Superior temporal gyrus (tissue), 1 donor: ENCODE measurements at regions not wholly inside any gene's neighbourhood (a gene's known extent, or its start where the extent isn't known, plus 50 kb on each side); places are given as distances from the start of the nearest gene placed in this dataset.
A peak's percentile ranks its signal among the peaks of the same experiment; 100 is the strongest.

ENCODE experiments used
- DNase-seq: peaks from one replicate; pipeline ENCODE4 v3.0.0-alpha.2; 2016; ENCODE audit errors: extremely low spot score

- no peak for DNase-seq
Measured at GRCh38 chr16:52874042-52874441, 178.7 kb downstream of the CHD9NB start.

- no peak for DNase-seq
Measured at GRCh38 chr16:52872731-52873130, 180.0 kb downstream of the CHD9NB start.

- no peak for DNase-seq
Measured at GRCh38 chr16:52871481-52871880, 181.2 kb downstream of the CHD9NB start.

DNA sequence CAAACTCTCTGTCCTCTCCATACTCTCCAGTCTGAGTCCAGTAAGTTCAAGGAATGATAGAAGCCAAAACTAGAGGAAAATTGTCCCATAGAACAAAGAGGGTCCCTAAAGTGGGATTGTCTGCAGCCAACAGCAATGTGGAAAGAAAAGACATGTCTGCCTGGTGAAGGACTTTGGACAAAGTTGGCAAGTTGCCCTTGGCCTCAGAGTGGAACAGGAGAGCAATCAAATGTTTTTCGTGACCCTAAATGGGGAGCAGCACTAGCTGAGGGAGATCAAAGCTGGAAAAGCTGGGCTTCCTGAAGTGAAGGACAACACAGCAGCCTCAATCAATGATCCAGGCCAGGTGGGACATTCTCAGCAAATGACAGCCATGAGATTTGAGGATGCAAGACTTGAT, 183.5 kb downstream of the CHD9NB start:
- no peak for DNase-seq

- no peak for DNase-seq
Measured at GRCh38 chr16:52863000-52863399, 189.7 kb downstream of the CHD9NB start.

- DNase-seq = peak; percentile 64
Measured at GRCh38 chr16:52861614-52862022, 191.1 kb downstream of the CHD9NB start.

GRCh38 chr16:52855463-52855862, 197.2 kb downstream of the CHD9NB start:
- no peak for DNase-seq

DNA sequence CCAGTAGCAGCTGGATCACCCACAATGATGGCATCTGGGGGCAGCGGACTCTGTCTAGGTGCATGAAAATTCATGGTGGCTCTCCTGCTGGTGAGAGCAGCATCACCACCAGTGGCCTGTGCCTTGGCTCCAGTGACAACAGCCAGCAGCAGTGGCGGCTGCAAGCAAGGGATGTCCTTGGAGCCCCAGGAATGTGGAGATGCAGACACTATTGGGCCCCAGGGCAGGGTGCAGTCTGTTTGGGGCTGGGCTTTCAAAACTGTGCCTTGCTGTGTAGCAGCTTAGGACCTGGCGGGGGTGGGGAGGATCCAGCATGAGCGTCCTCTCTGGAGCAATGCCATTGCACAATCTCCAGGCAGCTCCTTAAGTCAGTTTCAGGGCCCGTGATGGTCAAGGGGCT, 199.7 kb downstream of the CHD9NB start:
- DNase-seq = no peak

GRCh38 chr16:52851211-52851740, 201.4 kb downstream of the CHD9NB start:
- no peak for DNase-seq

DNA sequence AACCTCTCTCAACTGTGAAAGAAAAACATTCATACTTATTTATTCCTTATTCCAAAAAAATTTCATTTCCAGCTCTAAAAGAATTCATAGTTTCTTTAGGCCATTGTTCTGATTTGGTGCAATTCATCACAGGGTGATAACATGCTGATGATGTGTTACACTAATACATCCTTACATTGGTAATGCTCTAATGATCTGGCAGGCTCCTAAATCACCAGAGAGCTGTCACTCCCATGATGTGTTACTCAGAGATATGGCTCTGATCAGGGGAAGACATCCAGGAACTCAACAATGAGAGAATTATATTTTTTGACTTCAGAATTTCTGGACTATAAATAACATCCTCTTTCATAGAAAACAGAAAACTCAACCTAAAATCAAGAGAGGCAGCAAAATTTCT, 209.3 kb downstream of the CHD9NB start:
- no peak for DNase-seq

DNA sequence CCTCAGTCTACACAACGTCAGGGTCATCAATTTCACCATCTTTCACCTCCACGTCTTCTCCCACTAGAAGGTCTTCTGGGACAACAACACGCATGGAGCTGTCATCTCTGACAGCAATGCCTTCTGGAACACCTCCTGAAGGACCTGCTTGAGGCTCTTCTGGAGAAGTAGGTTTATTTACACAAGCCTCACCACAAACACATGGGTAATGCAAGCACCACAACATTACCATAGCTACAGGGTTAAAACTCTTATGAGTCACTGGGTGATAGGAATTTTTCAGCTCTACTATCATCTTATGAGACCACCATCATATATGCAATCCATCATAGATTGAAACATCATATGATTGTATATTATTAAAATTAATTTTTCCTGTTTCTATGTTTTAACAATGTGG, 215.4 kb downstream of the CHD9NB start:
- no peak for DNase-seq

GRCh38 chr16:52834736-52835465, 217.8 kb downstream of the CHD9NB start:
- no peak for DNase-seq

- DNase-seq = no peak
Measured at GRCh38 chr16:52832771-52833170, 219.9 kb downstream of the CHD9NB start.

- no peak for DNase-seq
Measured at GRCh38 chr16:52827456-52827855, 225.2 kb downstream of the CHD9NB start.

DNA sequence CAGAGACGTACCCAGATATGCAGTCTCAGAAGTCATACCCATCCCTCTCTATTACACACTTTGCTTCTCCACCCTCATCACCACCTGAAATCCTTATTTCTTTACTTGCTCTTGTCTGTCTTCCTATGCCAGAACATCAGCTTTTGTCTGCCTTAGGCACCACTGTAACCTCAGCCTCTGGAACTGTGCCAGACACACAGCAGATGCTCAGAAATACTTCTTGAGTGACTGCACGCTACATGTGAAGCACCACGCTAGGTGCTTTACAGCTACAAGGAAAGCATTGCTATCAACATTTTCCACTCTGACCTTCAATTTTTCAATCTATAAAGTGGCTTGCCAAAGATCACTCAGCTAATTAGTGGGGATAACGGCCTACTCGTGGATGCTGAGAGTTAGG, 226.8 kb downstream of the CHD9NB start:
- no peak for DNase-seq

DNA sequence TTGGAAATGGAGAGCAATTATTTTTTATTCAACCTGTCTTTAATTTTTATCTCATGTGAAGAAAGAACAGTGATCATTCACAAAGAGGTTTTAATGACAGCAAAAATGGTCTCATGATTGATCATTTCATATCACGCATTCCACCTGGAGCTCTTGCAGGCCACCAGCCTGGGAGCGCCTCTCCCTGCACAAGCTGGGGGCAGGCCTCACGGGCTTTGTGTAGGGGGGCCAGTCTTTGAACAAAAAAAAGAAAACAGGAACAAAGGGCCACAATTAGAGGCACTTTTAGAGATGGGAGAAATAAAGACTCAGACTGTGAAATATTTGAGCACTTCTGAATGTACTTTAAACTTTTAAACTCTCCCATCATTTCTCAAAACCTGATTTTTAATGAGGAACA, 232.9 kb downstream of the CHD9NB start:
- DNase-seq = no peak

DNA sequence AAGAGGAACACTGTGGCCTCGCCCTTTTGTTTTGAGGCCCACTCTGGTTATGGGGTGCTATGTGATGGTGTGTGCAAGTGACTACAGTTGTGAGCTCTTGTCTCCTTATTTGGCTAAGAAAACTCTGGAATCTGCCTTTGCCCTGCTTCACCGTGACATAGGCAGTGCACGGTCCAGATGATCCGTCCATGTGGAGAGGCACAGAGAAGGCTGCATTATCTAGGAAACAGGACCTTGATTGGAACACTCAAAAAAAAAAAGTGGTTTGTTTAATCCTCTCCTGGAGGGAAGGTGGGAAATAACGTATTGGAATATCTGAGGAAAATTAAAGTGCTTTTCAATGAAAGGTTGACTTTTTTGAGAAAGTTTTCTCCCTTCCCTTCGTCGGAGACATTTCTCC, 233.3 kb downstream of the CHD9NB start:
- no peak for DNase-seq

DNA sequence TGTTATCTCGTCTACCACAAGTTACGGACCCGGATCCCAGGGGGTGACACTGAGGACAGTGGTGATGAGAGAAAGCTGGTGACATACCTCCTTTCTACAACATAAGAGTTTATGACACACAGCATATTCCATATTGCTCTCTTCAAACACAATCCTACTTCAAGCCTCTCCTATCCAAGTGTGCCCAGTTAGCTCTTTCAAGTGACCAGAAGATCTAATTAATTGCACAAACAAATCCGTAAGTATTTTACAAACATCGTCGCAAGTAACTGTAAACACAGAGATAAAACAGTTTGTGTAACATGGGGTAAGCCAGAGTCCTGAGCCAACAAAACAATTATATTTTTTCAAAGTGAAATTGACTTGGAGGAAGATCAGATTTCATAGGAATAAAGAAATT, 235.0 kb downstream of the CHD9NB start:
- DNase-seq = no peak

DNA sequence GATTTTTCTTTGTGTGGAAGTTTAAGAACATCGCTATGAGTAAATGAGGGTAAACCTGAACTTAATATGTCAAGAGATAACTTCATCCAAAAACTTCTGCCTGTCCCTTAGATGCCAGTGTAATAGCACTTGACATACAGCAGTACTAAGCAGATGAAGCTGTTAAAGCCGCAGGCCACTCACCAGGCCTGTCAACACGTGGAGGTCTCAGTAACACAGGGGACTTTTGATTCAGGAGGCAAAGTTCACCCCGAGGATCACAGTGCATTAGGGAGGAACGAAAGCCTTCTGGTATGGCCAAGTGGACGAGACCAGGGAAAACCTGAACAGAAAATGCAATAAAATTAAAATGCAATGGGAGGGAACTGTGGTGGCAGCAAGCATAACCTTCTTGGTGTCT, 235.7 kb downstream of the CHD9NB start:
- DNase-seq = no peak

DNA sequence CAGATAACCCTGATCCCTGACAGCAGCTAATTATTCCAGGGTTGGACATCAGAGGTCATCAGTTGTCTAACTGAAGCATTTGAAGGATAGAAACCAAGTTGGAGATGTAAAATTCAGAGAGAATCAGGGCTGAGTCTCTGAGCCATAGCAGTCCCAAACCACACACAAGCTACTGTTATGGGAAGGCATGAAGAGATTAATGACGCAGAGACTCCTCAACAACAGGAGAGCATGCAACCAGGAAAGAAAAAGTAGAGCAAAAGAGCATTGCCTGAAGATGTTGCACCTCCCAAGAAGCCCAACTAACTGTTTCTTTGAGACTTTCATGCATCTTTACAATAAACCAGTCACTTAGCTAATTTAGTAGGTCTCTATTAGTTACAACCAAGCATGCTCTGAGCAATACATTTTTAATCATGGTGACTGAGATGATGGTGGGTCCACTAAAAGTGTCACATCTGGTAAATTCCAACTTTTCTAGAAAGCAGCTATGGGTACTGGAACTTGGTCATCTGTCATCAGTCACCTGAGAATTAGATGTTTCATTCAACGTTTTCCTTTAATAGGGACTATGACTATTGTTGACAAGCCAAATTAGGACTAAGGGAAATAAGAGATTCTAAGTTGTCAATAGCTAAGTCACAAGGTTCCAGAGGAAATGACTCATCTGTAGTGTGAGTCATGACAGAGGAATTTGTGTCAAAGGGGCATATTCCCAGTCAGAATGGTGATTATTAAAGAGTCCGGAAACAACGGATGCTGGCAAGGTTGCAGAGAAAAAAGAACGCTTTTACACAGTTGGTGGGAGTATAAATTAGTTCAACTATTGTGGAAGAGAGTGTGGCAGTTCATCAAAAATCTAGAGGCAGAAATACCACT, 239.8 kb downstream of the CHD9NB start:
- DNase-seq = no peak

DNA sequence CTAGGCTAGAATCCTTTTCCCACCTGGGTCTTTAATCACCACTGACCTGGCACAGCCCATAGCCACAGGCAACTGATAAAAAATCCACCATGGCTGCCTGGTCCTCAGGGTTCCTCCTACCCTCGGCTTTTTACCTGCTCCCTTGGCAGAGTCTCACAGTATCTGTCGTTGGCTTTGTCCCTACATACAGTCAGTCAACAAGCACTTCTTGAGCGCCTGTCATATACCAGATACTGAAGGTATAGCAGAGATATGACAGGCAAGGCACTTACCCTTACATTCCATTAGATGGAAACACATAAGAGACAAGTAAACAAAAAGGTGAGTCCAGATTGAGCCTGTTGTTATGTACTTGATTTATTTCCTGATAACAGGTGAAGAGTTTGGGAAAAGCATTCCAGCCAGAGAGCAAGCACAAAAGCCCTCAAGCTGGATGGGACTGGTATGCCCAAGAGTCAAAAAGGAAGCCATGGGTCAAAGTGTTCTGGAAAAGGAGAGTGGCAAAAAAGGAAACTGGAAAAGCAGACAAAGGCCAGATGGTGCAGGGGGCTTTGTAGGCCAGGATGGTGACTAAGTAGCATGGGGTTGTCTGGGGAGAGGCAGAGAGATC, 247.0 kb downstream of the CHD9NB start:
- DNase-seq = no peak

- no peak for DNase-seq
Measured at GRCh38 chr16:52800432-52800831, 252.3 kb downstream of the CHD9NB start.
